K562 (cell line): ENCODE measurements at regions not wholly inside any gene's neighbourhood (a gene's known extent, or its start where the extent isn't known, plus 50 kb on each side); places are given as distances from the start of the nearest gene placed in this dataset.

Source experiments
- ATAC-seq: fragments of 200-7000 bp; cut with Tn5 transposase; 3 replicates; pipeline ENCODE4 v1.9.1; 2020; ENCODE audit warnings: moderate library complexity
- BruUV-seq: library from RNA; stranded (reverse); fragments of 400-500 nt; replicated peaks from 2 replicates; lab custom pipeline; 2021; lab: Mats Ljungman, UMichigan
- CTCF ChIA-PET: fragments of 300-600 bp; formaldehyde crosslinking; extraction: SDS; loops from one replicate; lab custom pipeline; 2021; ENCODE audit warnings: low intra/inter-chr PET ratio; lab: Yijun Ruan, JAX
- POLR2A ChIA-PET: fragments of 300-600, 350-650 bp; sonication (Branson Sonifier 250); formaldehyde crosslinking; extraction: SDS; loops from one replicate; lab custom pipeline; 2021; ENCODE audit warnings: antibody characterized with exemption, inconsistent platforms; lab: Yijun Ruan, JAX
- DNase-seq, 4 experiments: peaks; one replicate each; pipeline versions ENCODE4 v3.0.0 to v3.0.0-alpha.2; 2011 to 2018; ENCODE audit warnings: low spot score in 3 of 4, mixed read lengths in 3 of 4; ENCODE audit errors: extremely low read depth in 1 of 4
- FAIRE-seq: peaks from 2 replicates; lab custom pipeline; 2011; peaks lifted over from hg19 to GRCh38; lab: Jason Lieb, UNC
- H2AFZ ChIP-seq: 2 replicates; pipeline ENCODE4 v1.6.0; 2011; ENCODE audit warnings: low read depth, low read length, control low read depth, inconsistent platforms
- H3K27ac ChIP-seq: fragments of 200-600 bp; 3 replicates; pipeline ENCODE4 v1.8.0; 2011; ENCODE audit warnings: low read depth, mild to moderate bottlenecking, control low read depth, inconsistent platforms, low read length, moderate library complexity, mixed read lengths; ENCODE audit errors: extremely low read depth
- H3K27me3 ChIP-seq, 2 experiments: fragments of 300-600 bp in 1 of 2; 2 replicates in 1 of 2; 3 replicates in 1 of 2; pipeline versions ENCODE4 v1.6.0 to v1.8.0; 2011; ENCODE audit warnings: inconsistent platforms in 2 of 2, low read length in 2 of 2, mild to moderate bottlenecking in 1 of 2, mixed read lengths in 1 of 2, moderate library complexity in 1 of 2; ENCODE audit not compliant: control insufficient read depth in 2 of 2, insufficient read depth in 2 of 2
- H3K36me3 ChIP-seq: fragments of 300-600 bp; 3 replicates; pipeline ENCODE4 v1.8.0; 2011; ENCODE audit warnings: mild to moderate bottlenecking, low read length, inconsistent platforms; ENCODE audit not compliant: control insufficient read depth, insufficient read depth
- H3K4me1 ChIP-seq, 2 experiments: fragments of 200-600 bp in 1 of 2; replicated peaks in 1 of 2; 2 replicates in 1 of 2; 3 replicates in 1 of 2; pipeline versions ENCODE4 v1.5.1 to v1.8.0; 2011; ENCODE audit warnings: inconsistent platforms in 2 of 2, low read length in 2 of 2, mild to moderate bottlenecking in 1 of 2, mixed read lengths in 1 of 2, moderate library complexity in 1 of 2; ENCODE audit not compliant: control insufficient read depth in 2 of 2, insufficient read depth in 2 of 2
- H3K4me2 ChIP-seq: 2 replicates; pipeline ENCODE4 v1.6.1; 2011; ENCODE audit warnings: low read length, control low read depth, inconsistent platforms, mixed read lengths; ENCODE audit not compliant: insufficient read depth
- H3K4me3 ChIP-seq: fragments of 200-600 bp; sonication (generic), shearing (Covaris generic); 2 replicates; pipeline ENCODE4 v1.5.1; 2016; ENCODE audit warnings: control low read depth, inconsistent platforms
- H3K79me2 ChIP-seq: fragments of 200-600 bp; 3 replicates; pipeline ENCODE4 v1.8.0; 2011; ENCODE audit warnings: low read length, inconsistent platforms; ENCODE audit not compliant: control insufficient read depth, insufficient read depth
- H3K9ac ChIP-seq, 2 experiments: 2 replicates each; pipeline versions ENCODE4 v1.6.0 to v1.6.1; 2011; ENCODE audit warnings: low read depth in 2 of 2, low read length in 2 of 2, control low read depth in 1 of 2, inconsistent platforms in 1 of 2, mild to moderate bottlenecking in 1 of 2, mixed read lengths in 1 of 2; ENCODE audit not compliant: insufficient read depth in 1 of 2
- H3K9me1 ChIP-seq: one replicate; pipeline ENCODE4 v1.6.0; 2011; ENCODE audit warnings: inconsistent platforms, mild to moderate bottlenecking, low read length, moderate library complexity; ENCODE audit not compliant: control insufficient read depth, insufficient read depth
- H3K9me3 ChIP-seq: replicated peaks from 2 replicates; pipeline ENCODE4 v1.5.1; 2011; ENCODE audit warnings: low read depth, low read length, inconsistent platforms; ENCODE audit not compliant: control insufficient read depth, insufficient read depth
- H4K20me1 ChIP-seq: replicated peaks from 2 replicates; pipeline ENCODE4 v1.6.1; 2011; ENCODE audit warnings: low read length, inconsistent platforms, mixed read lengths; ENCODE audit not compliant: control insufficient read depth, insufficient read depth
- FUS ChIP-seq: fragments of 200-400 bp; formaldehyde crosslinking; optimal IDR thresholded peaks from 2 replicates; pipeline ENCODE3; 2017; ENCODE audit warnings: low read depth, low read length
- HNRNPUL1 ChIP-seq: fragments of 200-400 bp; formaldehyde crosslinking; IDR thresholded peaks from 2 replicates; pipeline ENCODE4 v1.6.1; 2017; ENCODE audit warnings: low read length
- MIER1 ChIP-seq: fragments of 450-650 bp; IDR thresholded peaks from 2 replicates; pipeline ENCODE4 v1.6.1; 2016; ENCODE audit warnings: antibody characterized with exemption, mild to moderate bottlenecking, low read depth
- NR2F6 ChIP-seq: fragments of 450-650 bp; formaldehyde crosslinking; IDR thresholded peaks from 2 replicates; pipeline ENCODE4 v1.4.0; 2020; ENCODE audit warnings: mild to moderate bottlenecking
- PCBP1 ChIP-seq: fragments of 200-400 bp; formaldehyde crosslinking; IDR thresholded peaks from 2 replicates; pipeline ENCODE4 v1.6.1; 2018; ENCODE audit warnings: mild to moderate bottlenecking, low read depth, low read length; ENCODE audit not compliant: poor library complexity, severe bottlenecking
- SMAD4 ChIP-seq: fragments of 250-450 bp; sonication (Bioruptor Pico); conservative IDR thresholded peaks from 2 replicates; pipeline ENCODE4 v1.8.0; 2021; ENCODE audit warnings: inconsistent platforms, mild to moderate bottlenecking, moderate library complexity
- TCF3 ChIP-seq: sonication (generic); formaldehyde crosslinking; IDR thresholded peaks from 2 replicates; pipeline ENCODE4 v1.4.0; 2020; ENCODE audit warnings: mild to moderate bottlenecking, missing genetic modification reagents
- ZZZ3 ChIP-seq: fragments of 450-650 bp; IDR thresholded peaks from 2 replicates; pipeline ENCODE4 v1.6.1; 2016; ENCODE audit warnings: antibody characterized with exemption, mild to moderate bottlenecking, moderate library complexity
- WGBS: fragments of 100-300 bp; shearing (Covaris generic); methylation state at CpG from one replicate; pipeline ENCODE4 v1.1.6; 2016; ENCODE audit warnings: low coverage, mixed read lengths; ENCODE audit not compliant: insufficient coverage; ENCODE audit errors: missing lambda C conversion rate; 5-methylcytosine and 5-hydroxymethylcytosine counted together
- in situ Hi-C: fragments of 300-500 bp; cut with MboI; formaldehyde crosslinking; loops from 4 replicates; pipeline ENCODE4 v1.15.0; 2018; ENCODE audit warnings: inconsistent platforms, mixed read lengths
- intact Hi-C: fragments of 100-400 bp; cut with micrococcal nuclease; formaldehyde crosslinking; loops from 2 replicates; pipeline ENCODE4 v1.14.2; 2022
- TF ChIP-seq, protein P1 (sequence below): fragments of 250-450 bp; sonication (Bioruptor Pico); IDR thresholded peaks from 2 replicates; pipeline ENCODE4 v1.4.0; 2020
- TF ChIP-seq, protein P2 (sequence below): fragments of 450-650 bp; IDR thresholded peaks from 2 replicates; pipeline ENCODE4 v1.6.1; 2016; ENCODE audit warnings: mild to moderate bottlenecking

DNA sequence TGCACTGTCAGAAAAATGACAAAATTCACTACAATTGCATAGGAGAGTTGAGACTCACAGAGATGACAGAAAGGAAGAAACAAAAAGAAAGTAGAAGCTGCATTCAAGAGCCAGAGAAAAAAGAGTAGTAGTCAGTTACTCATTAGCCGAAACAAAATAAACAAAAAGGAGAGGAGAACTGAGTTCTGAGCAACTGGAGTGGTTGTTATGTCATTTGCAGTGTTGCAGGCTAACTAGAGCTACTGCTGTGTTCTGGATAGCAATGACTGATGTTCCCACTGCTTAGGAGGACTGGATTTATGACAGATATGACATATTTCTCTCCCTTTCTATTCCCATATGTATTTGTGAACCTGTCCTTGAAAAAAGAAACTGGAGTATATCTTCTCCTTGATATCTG lies 482.6 kb downstream of the RFC3 start:
- H3K9ac ChIP-seq: no peak overlapping the region
- DNase-seq (no peak), ATAC-seq (no peak), FAIRE-seq (no peak)
- H3K4me2 ChIP-seq: no peak overlapping the region
- no peak overlapping the region for H3K27ac ChIP-seq
- no peaks in the 10 kb centered on the region for H3K36me3 ChIP-seq
- intact Hi-C loops (no loop called here), in situ Hi-C loops (no loop called here)
- no peaks in the 10 kb centered on the region for H3K79me2 ChIP-seq
- H4K20me1 ChIP-seq: no peaks in the 10 kb centered on the region
- H3K27me3 ChIP-seq: no peaks in the 10 kb centered on the region
- no CpG with 5 or more reads among the region's 1 CpG for WGBS
- no peaks in the 10 kb centered on the region for H3K9me3 ChIP-seq
- CTCF ChIA-PET: no interaction called here
- H3K9me1 ChIP-seq: no peaks in the 10 kb centered on the region
- H3K4me1 ChIP-seq: no peaks in the 10 kb centered on the region
- POLR2A ChIA-PET: no interaction called here
- no peak overlapping the region for H3K4me3 ChIP-seq
- TF ChIP-seq ZZZ3 (no peak), SMAD4 (CRISPR knock-in tag) (no peak)
- BruUV-seq: no TSS peak
- H2AFZ ChIP-seq: no peak overlapping the region

DNA sequence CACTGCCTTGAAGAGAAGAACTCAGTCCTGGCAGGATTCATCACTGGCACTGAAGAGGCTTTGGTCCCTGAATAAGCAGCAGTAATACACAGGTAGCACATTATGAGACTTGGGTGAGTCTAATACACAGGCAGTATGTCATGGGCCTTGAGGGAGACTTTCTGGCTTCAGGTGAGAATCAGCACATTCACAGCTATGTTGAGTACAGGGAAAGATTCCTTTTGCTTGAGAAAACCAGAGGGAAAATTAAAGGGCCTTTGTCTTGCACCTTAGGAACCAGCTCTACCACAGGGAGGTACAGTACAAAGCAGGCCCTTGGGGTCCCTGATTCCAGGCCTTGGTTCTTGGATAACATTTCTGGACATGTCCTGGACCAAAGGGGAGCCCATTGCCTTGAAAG lies 484.6 kb downstream of the RFC3 start:
- ATAC-seq (no peak), DNase-seq (no peak), FAIRE-seq (no peak)
- Histone ChIP-seq H3K9ac (no peak overlapping the region), H4K20me1 (no peaks in the 10 kb centered on the region), H3K9me3 (no peaks in the 10 kb centered on the region), H3K4me2 (no peak overlapping the region), H3K36me3 (no peaks in the 10 kb centered on the region), H3K27ac (no peak overlapping the region), H3K9me1 (no peaks in the 10 kb centered on the region), H2AFZ (no peak overlapping the region), H3K79me2 (no peaks in the 10 kb centered on the region), H3K4me1 (no peaks in the 10 kb centered on the region), H3K27me3 (no peaks in the 10 kb centered on the region), H3K4me3 (no peak overlapping the region)
- no TSS peak for BruUV-seq
- in situ Hi-C loops (no loop called here), intact Hi-C loops (no loop called here)
- ChIA-PET POLR2A (no interaction called here), CTCF (no interaction called here)
- TF ChIP-seq FUS (no peak), HNRNPUL1 (no peak), MIER1 (no peak), PCBP1 (no peak), TCF3 (CRISPR knock-in tag) (no peak), NR2F6 (CRISPR knock-in tag) (no peak)
- TF ChIP-seq, protein P1, sequence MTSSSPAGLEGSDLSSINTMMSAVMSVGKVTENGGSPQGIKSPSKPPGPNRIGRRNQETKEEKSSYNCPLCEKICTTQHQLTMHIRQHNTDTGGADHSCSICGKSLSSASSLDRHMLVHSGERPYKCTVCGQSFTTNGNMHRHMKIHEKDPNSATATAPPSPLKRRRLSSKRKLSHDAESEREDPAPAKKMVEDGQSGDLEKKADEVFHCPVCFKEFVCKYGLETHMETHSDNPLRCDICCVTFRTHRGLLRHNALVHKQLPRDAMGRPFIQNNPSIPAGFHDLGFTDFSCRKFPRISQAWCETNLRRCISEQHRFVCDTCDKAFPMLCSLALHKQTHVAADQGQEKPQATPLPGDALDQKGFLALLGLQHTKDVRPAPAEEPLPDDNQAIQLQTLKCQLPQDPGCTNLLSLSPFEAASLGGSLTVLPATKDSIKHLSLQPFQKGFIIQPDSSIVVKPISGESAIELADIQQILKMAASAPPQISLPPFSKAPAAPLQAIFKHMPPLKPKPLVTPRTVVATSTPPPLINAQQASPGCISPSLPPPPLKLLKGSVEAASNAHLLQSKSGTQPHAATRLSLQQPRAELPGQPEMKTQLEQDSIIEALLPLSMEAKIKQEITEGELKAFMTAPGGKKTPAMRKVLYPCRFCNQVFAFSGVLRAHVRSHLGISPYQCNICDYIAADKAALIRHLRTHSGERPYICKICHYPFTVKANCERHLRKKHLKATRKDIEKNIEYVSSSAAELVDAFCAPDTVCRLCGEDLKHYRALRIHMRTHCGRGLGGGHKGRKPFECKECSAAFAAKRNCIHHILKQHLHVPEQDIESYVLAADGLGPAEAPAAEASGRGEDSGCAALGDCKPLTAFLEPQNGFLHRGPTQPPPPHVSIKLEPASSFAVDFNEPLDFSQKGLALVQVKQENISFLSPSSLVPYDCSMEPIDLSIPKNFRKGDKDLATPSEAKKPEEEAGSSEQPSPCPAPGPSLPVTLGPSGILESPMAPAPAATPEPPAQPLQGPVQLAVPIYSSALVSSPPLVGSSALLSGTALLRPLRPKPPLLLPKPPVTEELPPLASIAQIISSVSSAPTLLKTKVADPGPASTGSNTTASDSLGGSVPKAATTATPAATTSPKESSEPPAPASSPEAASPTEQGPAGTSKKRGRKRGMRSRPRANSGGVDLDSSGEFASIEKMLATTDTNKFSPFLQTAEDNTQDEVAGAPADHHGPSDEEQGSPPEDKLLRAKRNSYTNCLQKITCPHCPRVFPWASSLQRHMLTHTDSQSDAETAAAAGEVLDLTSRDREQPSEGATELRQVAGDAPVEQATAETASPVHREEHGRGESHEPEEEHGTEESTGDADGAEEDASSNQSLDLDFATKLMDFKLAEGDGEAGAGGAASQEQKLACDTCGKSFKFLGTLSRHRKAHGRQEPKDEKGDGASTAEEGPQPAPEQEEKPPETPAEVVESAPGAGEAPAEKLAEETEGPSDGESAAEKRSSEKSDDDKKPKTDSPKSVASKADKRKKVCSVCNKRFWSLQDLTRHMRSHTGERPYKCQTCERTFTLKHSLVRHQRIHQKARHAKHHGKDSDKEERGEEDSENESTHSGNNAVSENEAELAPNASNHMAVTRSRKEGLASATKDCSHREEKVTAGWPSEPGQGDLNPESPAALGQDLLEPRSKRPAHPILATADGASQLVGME (CRISPR knock-in tag): no peak
- TF ChIP-seq, protein P2, sequence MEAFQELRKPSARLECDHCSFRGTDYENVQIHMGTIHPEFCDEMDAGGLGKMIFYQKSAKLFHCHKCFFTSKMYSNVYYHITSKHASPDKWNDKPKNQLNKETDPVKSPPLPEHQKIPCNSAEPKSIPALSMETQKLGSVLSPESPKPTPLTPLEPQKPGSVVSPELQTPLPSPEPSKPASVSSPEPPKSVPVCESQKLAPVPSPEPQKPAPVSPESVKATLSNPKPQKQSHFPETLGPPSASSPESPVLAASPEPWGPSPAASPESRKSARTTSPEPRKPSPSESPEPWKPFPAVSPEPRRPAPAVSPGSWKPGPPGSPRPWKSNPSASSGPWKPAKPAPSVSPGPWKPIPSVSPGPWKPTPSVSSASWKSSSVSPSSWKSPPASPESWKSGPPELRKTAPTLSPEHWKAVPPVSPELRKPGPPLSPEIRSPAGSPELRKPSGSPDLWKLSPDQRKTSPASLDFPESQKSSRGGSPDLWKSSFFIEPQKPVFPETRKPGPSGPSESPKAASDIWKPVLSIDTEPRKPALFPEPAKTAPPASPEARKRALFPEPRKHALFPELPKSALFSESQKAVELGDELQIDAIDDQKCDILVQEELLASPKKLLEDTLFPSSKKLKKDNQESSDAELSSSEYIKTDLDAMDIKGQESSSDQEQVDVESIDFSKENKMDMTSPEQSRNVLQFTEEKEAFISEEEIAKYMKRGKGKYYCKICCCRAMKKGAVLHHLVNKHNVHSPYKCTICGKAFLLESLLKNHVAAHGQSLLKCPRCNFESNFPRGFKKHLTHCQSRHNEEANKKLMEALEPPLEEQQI: no peak
